Neural progenitor cell (in vitro differentiated cells): ENCODE measurements at regions not wholly inside any gene's neighbourhood (a gene's known extent, or its start where the extent isn't known, plus 50 kb on each side); places are given as distances from the start of the nearest gene placed in this dataset.

ENCODE experiments used
- DNase-seq: peaks from one replicate; pipeline ENCODE4 v3.0.0-alpha.2; 2016; ENCODE audit warnings: low spot score
- H2AFZ ChIP-seq: fragments of 200-600 bp; sonication (generic); replicated peaks from 2 replicates; pipeline ENCODE4 v1.6.1; 2016; ENCODE audit warnings: antibody characterized with exemption
- H3F3A ChIP-seq: fragments of 200-600 bp; sonication (generic); 2 replicates; pipeline ENCODE4 v1.6.1; 2016; ENCODE audit warnings: antibody characterized with exemption, low read depth
- H3K27ac ChIP-seq: fragments of 200-600 bp; sonication (generic); 2 replicates; pipeline ENCODE4 v1.5.1; 2016; ENCODE audit warnings: mild to moderate bottlenecking
- H3K27me3 ChIP-seq: fragments of 200-600 bp; sonication (generic); 2 replicates; pipeline ENCODE4 v1.6.1; 2016; ENCODE audit warnings: mild to moderate bottlenecking, moderate library complexity
- H3K36me3 ChIP-seq: fragments of 200-600 bp; sonication (generic); 2 replicates; pipeline ENCODE4 v1.5.1; 2016
- H3K4me1 ChIP-seq: fragments of 200-600 bp; sonication (generic); 2 replicates; pipeline ENCODE4 v1.6.1; 2016; ENCODE audit warnings: mixed run types
- H3K4me2 ChIP-seq: fragments of 200-600 bp; sonication (generic); 2 replicates; pipeline ENCODE4 v1.6.1; 2016
- H3K4me3 ChIP-seq: fragments of 200-600 bp; sonication (generic); 2 replicates; pipeline ENCODE4 v1.5.1; 2016
- H3K79me2 ChIP-seq: fragments of 200-600 bp; sonication (generic); 2 replicates; pipeline ENCODE4 v1.6.1; 2016; ENCODE audit warnings: low read depth
- H3K9ac ChIP-seq: fragments of 200-600 bp; sonication (generic); 2 replicates; pipeline ENCODE4 v1.6.1; 2016
- H3K9me3 ChIP-seq: fragments of 200-600 bp; sonication (generic); 2 replicates; pipeline ENCODE4 v1.5.1; 2016; ENCODE audit warnings: low read depth
- H4K20me1 ChIP-seq: fragments of 200-600 bp; sonication (generic); 2 replicates; pipeline ENCODE4 v1.6.1; 2016; ENCODE audit warnings: low read depth
- H3K27ac Mint-ChIP-seq: 3 replicates; pipeline ENCODE4 v1.8.0; 2021; ENCODE audit warnings: mixed read lengths
- H3K27me3 Mint-ChIP-seq: 2 replicates; pipeline ENCODE4 v1.8.0; 2022; ENCODE audit warnings: low read depth, mild to moderate bottlenecking, inconsistent platforms, moderate library complexity, mixed read lengths; ENCODE audit not compliant: insufficient read depth
- H3K36me3 Mint-ChIP-seq: 3 replicates; pipeline ENCODE4 v1.8.0; 2021; ENCODE audit warnings: mixed read lengths
- H3K4me1 Mint-ChIP-seq: 3 replicates; pipeline ENCODE4 v1.8.0; 2021; ENCODE audit warnings: mixed read lengths
- H3K4me3 Mint-ChIP-seq: 3 replicates; pipeline ENCODE4 v1.8.0; 2021; ENCODE audit warnings: mild to moderate bottlenecking, moderate library complexity, mixed read lengths
- H3K9me3 Mint-ChIP-seq: 3 replicates; pipeline ENCODE4 v1.8.0; 2020; ENCODE audit warnings: mixed read lengths
- EZH2 ChIP-seq: fragments of 200-600 bp; sonication (generic); IDR thresholded peaks from 2 replicates; pipeline ENCODE4 v1.6.1; 2017; ENCODE audit warnings: antibody characterized with exemption, mild to moderate bottlenecking, moderate library complexity
- EZH2phosphoT487 ChIP-seq: fragments of 200-600 bp; sonication (generic); IDR thresholded peaks from 2 replicates; pipeline ENCODE4 v1.6.1; 2017; ENCODE audit warnings: antibody characterized with exemption
- TF ChIP-seq, protein P1 (sequence below): fragments of 200-600 bp; sonication (generic); IDR thresholded peaks from 2 replicates; pipeline ENCODE4 v1.5.1; 2017; ENCODE audit warnings: antibody characterized with exemption, mild to moderate bottlenecking

DNA sequence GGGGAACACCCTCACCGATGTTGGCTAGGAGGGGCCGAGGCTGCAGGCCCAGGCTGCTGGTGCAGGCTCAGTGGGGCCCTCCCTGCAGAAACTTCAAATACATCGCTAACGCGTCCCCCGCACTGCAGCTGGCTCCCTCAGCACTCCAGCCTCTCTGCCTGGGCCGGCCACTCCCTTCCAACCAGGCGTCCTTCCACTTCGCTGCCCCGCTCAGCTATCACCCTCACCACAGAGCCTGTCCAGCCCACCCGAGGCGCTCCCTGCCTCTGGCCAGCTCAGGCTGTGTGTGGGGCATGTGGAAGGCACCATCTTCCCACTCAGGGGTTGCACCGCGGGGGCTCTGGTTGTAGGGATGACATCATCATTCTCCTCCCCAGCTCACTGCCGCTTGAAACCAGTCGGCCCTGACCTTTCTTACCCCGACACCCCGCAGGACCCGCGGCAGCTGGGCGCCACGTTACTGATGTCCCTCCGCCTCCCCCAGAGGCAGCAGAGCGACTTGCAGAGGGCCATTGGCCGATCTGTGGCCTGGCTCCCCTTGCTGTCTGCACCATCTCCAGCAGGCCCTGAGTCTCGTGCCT is 199.9 kb upstream of the RTL1 start:
- peaks cover 6% of the 10 kb centered on the region for H3K27me3 Mint-ChIP-seq
- Histone ChIP-seq H3K27me3 (no peaks in the 10 kb centered on the region), H4K20me1 (no peaks in the 10 kb centered on the region), H3K36me3 (no peaks in the 10 kb centered on the region), H3K79me2 (no peaks in the 10 kb centered on the region), H3K4me3 (no peak overlapping the region), H3F3A (no peaks in the 10 kb centered on the region), H3K9me3 (no peaks in the 10 kb centered on the region), H2AFZ (no peak overlapping the region), H3K4me2 (no peak overlapping the region), H3K27ac (no peak overlapping the region), H3K9ac (no peak overlapping the region), H3K4me1 (no peaks in the 10 kb centered on the region)
- no peak for DNase-seq
- peaks cover 6% of the 10 kb centered on the region for H3K4me1 Mint-ChIP-seq
- H3K9me3 Mint-ChIP-seq = peaks cover 21% of the 10 kb centered on the region
- H3K4me3 Mint-ChIP-seq = no peak overlapping the region
- no peak overlapping the region for H3K27ac Mint-ChIP-seq
- TF ChIP-seq EZH2phosphoT487 (no peak), EZH2 (no peak)
- TF ChIP-seq, protein P1, sequence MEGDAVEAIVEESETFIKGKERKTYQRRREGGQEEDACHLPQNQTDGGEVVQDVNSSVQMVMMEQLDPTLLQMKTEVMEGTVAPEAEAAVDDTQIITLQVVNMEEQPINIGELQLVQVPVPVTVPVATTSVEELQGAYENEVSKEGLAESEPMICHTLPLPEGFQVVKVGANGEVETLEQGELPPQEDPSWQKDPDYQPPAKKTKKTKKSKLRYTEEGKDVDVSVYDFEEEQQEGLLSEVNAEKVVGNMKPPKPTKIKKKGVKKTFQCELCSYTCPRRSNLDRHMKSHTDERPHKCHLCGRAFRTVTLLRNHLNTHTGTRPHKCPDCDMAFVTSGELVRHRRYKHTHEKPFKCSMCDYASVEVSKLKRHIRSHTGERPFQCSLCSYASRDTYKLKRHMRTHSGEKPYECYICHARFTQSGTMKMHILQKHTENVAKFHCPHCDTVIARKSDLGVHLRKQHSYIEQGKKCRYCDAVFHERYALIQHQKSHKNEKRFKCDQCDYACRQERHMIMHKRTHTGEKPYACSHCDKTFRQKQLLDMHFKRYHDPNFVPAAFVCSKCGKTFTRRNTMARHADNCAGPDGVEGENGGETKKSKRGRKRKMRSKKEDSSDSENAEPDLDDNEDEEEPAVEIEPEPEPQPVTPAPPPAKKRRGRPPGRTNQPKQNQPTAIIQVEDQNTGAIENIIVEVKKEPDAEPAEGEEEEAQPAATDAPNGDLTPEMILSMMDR = no peak
- no peaks in the 10 kb centered on the region for H3K36me3 Mint-ChIP-seq

DNA sequence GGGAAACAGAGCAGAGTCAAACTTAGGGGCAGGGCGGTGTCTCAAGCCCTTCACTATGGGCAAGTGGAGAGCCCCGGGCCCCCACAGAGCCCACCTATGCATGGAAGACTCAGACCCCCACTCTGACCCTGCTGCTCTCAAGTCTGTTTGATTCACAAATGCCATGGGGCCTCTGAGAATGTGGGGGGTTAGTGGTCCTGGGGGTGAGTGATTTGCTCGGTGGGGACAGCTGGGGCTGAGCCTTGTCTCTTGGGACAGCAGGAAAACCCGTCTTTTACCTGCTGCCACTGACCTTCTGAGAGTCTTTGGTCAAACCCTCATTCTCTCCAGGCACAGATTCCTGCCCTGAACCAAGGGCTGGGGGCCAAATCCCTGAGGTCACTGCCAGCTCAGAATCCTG is 201.0 kb upstream of the RTL1 start:
- H2AFZ ChIP-seq = no peak overlapping the region
- no peaks in the 10 kb centered on the region for H4K20me1 ChIP-seq
- H3K4me3 ChIP-seq = no peak overlapping the region
- H3K27me3 ChIP-seq = no peaks in the 10 kb centered on the region
- no peak for DNase-seq
- peaks cover 5% of the 10 kb centered on the region for H3K4me1 Mint-ChIP-seq
- H3K27me3 Mint-ChIP-seq = peaks cover 6% of the 10 kb centered on the region
- H3K4me3 Mint-ChIP-seq = no peak overlapping the region
- H3K4me2 ChIP-seq = no peak overlapping the region
- no peaks in the 10 kb centered on the region for H3K36me3 Mint-ChIP-seq
- no peaks in the 10 kb centered on the region for H3K79me2 ChIP-seq
- H3K4me1 ChIP-seq = no peaks in the 10 kb centered on the region
- H3K27ac Mint-ChIP-seq = no peak overlapping the region
- H3K9me3 Mint-ChIP-seq = peaks cover 14% of the 10 kb centered on the region
- no peak overlapping the region for H3K27ac ChIP-seq
- TF ChIP-seq, protein P1 = no peak
- H3K9me3 ChIP-seq = no peaks in the 10 kb centered on the region
- H3K36me3 ChIP-seq = no peaks in the 10 kb centered on the region
- H3K9ac ChIP-seq = no peak overlapping the region
- H3F3A ChIP-seq = no peaks in the 10 kb centered on the region

DNA sequence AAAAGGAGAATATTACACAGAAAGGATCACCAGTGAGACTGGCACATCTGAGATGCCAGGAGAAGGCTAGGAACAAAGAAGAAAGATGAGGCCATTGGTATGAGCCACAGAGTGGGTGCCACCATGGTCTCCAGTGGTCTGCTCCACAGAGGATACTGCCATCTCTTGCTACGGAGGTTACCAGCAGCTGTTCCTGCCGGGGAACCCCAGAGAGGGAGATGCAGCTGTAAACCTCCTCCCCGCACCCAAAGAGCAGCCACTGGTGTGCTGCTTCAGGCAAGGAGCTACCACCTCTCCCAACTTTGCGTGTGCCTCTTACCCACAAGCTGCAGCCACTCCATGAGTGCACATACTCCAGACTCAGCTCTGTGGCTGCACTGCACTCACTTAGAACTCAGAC is 201.5 kb upstream of the RTL1 start:
- H3K36me3 Mint-ChIP-seq = no peaks in the 10 kb centered on the region
- Histone ChIP-seq H3K4me3 (no peak overlapping the region), H2AFZ (no peak overlapping the region), H3K36me3 (no peaks in the 10 kb centered on the region), H3K27ac (no peak overlapping the region), H3K4me1 (no peaks in the 10 kb centered on the region), H4K20me1 (no peaks in the 10 kb centered on the region), H3K4me2 (no peak overlapping the region), H3K79me2 (no peaks in the 10 kb centered on the region), H3K9me3 (no peaks in the 10 kb centered on the region), H3F3A (no peaks in the 10 kb centered on the region), H3K9ac (no peak overlapping the region), H3K27me3 (no peaks in the 10 kb centered on the region)
- H3K4me1 Mint-ChIP-seq = peaks cover 10% of the 10 kb centered on the region
- no peak for DNase-seq
- no peak overlapping the region for H3K4me3 Mint-ChIP-seq
- H3K27ac Mint-ChIP-seq = no peak overlapping the region
- TF ChIP-seq, protein P1 = no peak
- TF ChIP-seq EZH2phosphoT487 = no peak
- no peak for TF ChIP-seq EZH2
- H3K27me3 Mint-ChIP-seq = peaks cover 6% of the 10 kb centered on the region
- H3K9me3 Mint-ChIP-seq = peaks cover 9% of the 10 kb centered on the region
